HepG2 (cell line): ENCODE measurements at regions not wholly inside any gene's neighbourhood (a gene's known extent, or its start where the extent isn't known, plus 50 kb on each side); places are given as distances from the start of the nearest gene placed in this dataset.
A peak's percentile ranks its signal among the peaks of the same experiment; 100 is the strongest.

ENCODE experiments used
- ATAC-seq: fragments of 200-7000 bp; cut with Tn5 transposase; 3 replicates; pipeline ENCODE4 v1.9.1; 2020; ENCODE audit warnings: mild to moderate bottlenecking, moderate library complexity
- BruUV-seq: library from RNA; stranded (reverse); fragments of 400-500 nt; replicated peaks from 2 replicates; lab custom pipeline; 2021; lab: Mats Ljungman, UMichigan
- CTCF ChIA-PET: fragments of 300-600 bp; formaldehyde crosslinking; extraction: SDS; loops from one replicate; lab custom pipeline; 2021; ENCODE audit warnings: low total read pairs, inconsistent platforms, low intra/inter-chr PET ratio; lab: Yijun Ruan, JAX
- POLR2A ChIA-PET: fragments of 350-600 bp; sonication (Branson Sonifier 250); formaldehyde crosslinking; loops from one replicate; lab custom pipeline; 2020; ENCODE audit warnings: antibody characterized with exemption, inconsistent platforms; lab: Yijun Ruan, JAX
- DNase-seq: peaks from one replicate; pipeline ENCODE4 v3.0.0-alpha.2; 2015; ENCODE audit warnings: low spot score
- FAIRE-seq: peaks from 3 replicates; lab custom pipeline; 2011; peaks lifted over from hg19 to GRCh38; lab: Jason Lieb, UNC
- H2AFZ ChIP-seq: one replicate; pipeline ENCODE4 v1.6.1; 2011; ENCODE audit warnings: low read length, inconsistent platforms
- H3K27ac ChIP-seq: fragments of 300-600 bp; 3 replicates; pipeline ENCODE4 v1.8.0; 2011; ENCODE audit warnings: mixed run types, mild to moderate bottlenecking, mixed read lengths, low read length, inconsistent platforms; ENCODE audit not compliant: insufficient read depth; ENCODE audit errors: extremely low read length
- H3K27me3 ChIP-seq, 2 experiments: fragments of 200-600 bp in 1 of 2; 2 replicates in 1 of 2; 3 replicates in 1 of 2; pipeline versions ENCODE4 v1.6.0 to v1.8.0; 2011; ENCODE audit warnings: low read length in 2 of 2, mild to moderate bottlenecking in 2 of 2, moderate library complexity in 2 of 2, inconsistent platforms in 1 of 2; ENCODE audit not compliant: insufficient read depth in 2 of 2, control insufficient read depth in 1 of 2
- H3K36me3 ChIP-seq, 2 experiments: fragments of 200-600 bp in 1 of 2; replicated peaks in 1 of 2; 2 replicates in 1 of 2; 3 replicates in 1 of 2; pipeline versions ENCODE4 v1.5.1 to v1.8.0; 2011; ENCODE audit warnings: low read length in 2 of 2, inconsistent platforms in 1 of 2; ENCODE audit not compliant: insufficient read depth in 2 of 2, control insufficient read depth in 1 of 2
- H3K4me1 ChIP-seq: 2 replicates; pipeline ENCODE4 v1.5.1; 2012; ENCODE audit warnings: low read length, inconsistent platforms; ENCODE audit not compliant: insufficient read depth
- H3K4me2 ChIP-seq: 2 replicates; pipeline ENCODE4 v1.6.0; 2011; ENCODE audit warnings: low read depth, low read length, inconsistent platforms
- H3K4me3 ChIP-seq, 3 experiments: fragments of 200-600 bp in 1 of 3; sonication (generic), shearing (Covaris generic) in 1 of 3; replicated peaks in 1 of 3; 2 replicates each; pipeline ENCODE4 v1.5.1; 2011 to 2016; ENCODE audit warnings: low read length in 3 of 3, inconsistent platforms in 2 of 3, low read depth in 2 of 3, mild to moderate bottlenecking in 2 of 3, control low read depth in 1 of 3, mixed read lengths in 1 of 3; ENCODE audit not compliant: insufficient read depth in 1 of 3
- H3K79me2 ChIP-seq: one replicate; pipeline ENCODE4 v1.6.1; 2011; ENCODE audit warnings: low read length, inconsistent platforms; ENCODE audit not compliant: insufficient read depth
- H3K9ac ChIP-seq: 2 replicates; pipeline ENCODE4 v1.6.0; 2011; ENCODE audit warnings: mild to moderate bottlenecking, low read depth, low read length, inconsistent platforms; ENCODE audit not compliant: insufficient read depth
- H3K9me3 ChIP-seq: 2 replicates; pipeline ENCODE4 v1.5.1; 2012; ENCODE audit warnings: mild to moderate bottlenecking, low read length
- H4K20me1 ChIP-seq: 2 replicates; pipeline ENCODE4 v1.6.0; 2011; ENCODE audit warnings: inconsistent platforms, mild to moderate bottlenecking, low read length, moderate library complexity; ENCODE audit not compliant: insufficient read depth
- CEBPB ChIP-seq: IDR thresholded peaks from 2 replicates; pipeline ENCODE4 v1.6.1; 2011; ENCODE audit warnings: low read depth, low read length, improper control_type of control experiment, borderline replicate concordance
- GABPA ChIP-seq, 2 experiments: IDR thresholded peaks; 2 replicates each; pipeline ENCODE4 v1.6.1; 2011 to 2016; ENCODE audit warnings: low read depth in 2 of 2, low read length in 1 of 2, missing biosample characterization in 1 of 2, missing genetic modification characterization in 1 of 2
- GTF3A ChIP-seq: sonication (generic); formaldehyde crosslinking; conservative IDR thresholded peaks from 2 replicates; pipeline ENCODE4 v1.4.0; 2020; ENCODE audit warnings: mild to moderate bottlenecking, missing genetic modification reagents
- POGZ ChIP-seq: sonication (generic); formaldehyde crosslinking; IDR thresholded peaks from 2 replicates; pipeline ENCODE4 v1.4.0; 2020; ENCODE audit warnings: mild to moderate bottlenecking, missing genetic modification reagents
- ZKSCAN8 ChIP-seq: IDR thresholded peaks from 2 replicates; pipeline ENCODE4 v1.6.1; 2016; ENCODE audit warnings: borderline replicate concordance, missing genetic modification reagents, missing compliant biosample characterization
- WGBS: methylation state at CpG from one replicate; pipeline ENCODE4 v1.1.6; 2017; ENCODE audit warnings: low lambda C conversion rate; 5-methylcytosine and 5-hydroxymethylcytosine counted together
- in situ Hi-C: cut with HindIII; loops from 2 replicates; pipeline ENCODE4 v1.10.0; 2017; ENCODE audit warnings: low pct_unique_long_range_greater_than_20kb; ENCODE audit not compliant: extremely low pct_ligation_motif_present
- intact Hi-C: fragments of 100-400 bp; cut with micrococcal nuclease; formaldehyde crosslinking; loops from one replicate; pipeline ENCODE4 v1.10.0; 2022; ENCODE audit not compliant: unreplicated experiment
- TF ChIP-seq, protein P1 (sequence below): sonication (generic); formaldehyde crosslinking; conservative IDR thresholded peaks from 2 replicates; pipeline ENCODE4 v1.4.0; 2020; ENCODE audit warnings: missing genetic modification reagents
- TF ChIP-seq, protein P2 (sequence below): sonication (generic); formaldehyde crosslinking; IDR thresholded peaks from 2 replicates; pipeline ENCODE4 v1.4.0; 2020; ENCODE audit warnings: missing genetic modification reagents

DNA sequence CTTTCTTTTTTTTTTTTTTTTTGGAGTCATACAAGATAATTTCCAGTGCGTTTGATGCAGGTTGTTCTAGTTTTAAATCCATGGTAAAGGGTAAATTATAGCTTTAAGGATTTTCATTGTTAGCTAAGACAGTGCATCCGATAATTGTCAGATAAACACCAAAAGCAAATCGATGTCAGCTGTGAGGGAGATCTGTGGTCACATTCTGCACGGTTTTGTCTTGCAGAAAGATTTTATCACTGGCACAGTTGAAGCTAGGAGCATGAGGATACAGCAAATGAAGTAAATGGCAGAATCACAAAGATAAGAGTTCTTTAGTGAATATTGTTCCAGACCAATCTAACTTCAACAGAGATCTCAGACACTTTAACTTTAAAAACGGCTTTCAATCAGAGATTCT is 648.8 kb upstream of the COBL start:
- DNase-seq, result no peak
- 2% methylated on average over 5 of the region's 5 CpGs for WGBS
- TF ChIP-seq GTF3A (CRISPR knock-in tag), result no peak
- TF ChIP-seq, protein P1, sequence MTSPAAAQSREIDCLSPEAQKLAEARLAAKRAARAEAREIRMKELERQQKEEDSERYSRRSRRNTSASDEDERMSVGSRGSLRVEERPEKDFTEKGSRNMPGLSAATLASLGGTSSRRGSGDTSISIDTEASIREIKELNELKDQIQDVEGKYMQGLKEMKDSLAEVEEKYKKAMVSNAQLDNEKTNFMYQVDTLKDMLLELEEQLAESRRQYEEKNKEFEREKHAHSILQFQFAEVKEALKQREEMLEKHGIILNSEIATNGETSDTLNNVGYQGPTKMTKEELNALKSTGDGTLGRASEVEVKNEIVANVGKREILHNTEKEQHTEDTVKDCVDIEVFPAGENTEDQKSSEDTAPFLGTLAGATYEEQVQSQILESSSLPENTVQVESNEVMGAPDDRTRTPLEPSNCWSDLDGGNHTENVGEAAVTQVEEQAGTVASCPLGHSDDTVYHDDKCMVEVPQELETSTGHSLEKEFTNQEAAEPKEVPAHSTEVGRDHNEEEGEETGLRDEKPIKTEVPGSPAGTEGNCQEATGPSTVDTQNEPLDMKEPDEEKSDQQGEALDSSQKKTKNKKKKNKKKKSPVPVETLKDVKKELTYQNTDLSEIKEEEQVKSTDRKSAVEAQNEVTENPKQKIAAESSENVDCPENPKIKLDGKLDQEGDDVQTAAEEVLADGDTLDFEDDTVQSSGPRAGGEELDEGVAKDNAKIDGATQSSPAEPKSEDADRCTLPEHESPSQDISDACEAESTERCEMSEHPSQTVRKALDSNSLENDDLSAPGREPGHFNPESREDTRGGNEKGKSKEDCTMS, result no peak
- CTCF ChIA-PET, result no interaction called here
- no peak for ATAC-seq
- H3K27ac ChIP-seq, result no peak overlapping the region
- H3K27me3 ChIP-seq, result no peaks in the 10 kb centered on the region
- H4K20me1 ChIP-seq, result no peaks in the 10 kb centered on the region
- no peaks in the 10 kb centered on the region for H3K79me2 ChIP-seq
- H2AFZ ChIP-seq, result no peak overlapping the region
- H3K9me3 ChIP-seq, result no peaks in the 10 kb centered on the region; the same call in 1 of the 2 replicates
- in situ Hi-C loops (no loop called here), intact Hi-C loops (no loop called here)
- no peaks in the 10 kb centered on the region for H3K4me1 ChIP-seq
- no TSS peak for BruUV-seq
- no peak overlapping the region for H3K4me2 ChIP-seq
- H3K9ac ChIP-seq, result no peak overlapping the region
- no peak for FAIRE-seq
- POLR2A ChIA-PET, result no interaction called here
- no peaks in the 10 kb centered on the region for H3K36me3 ChIP-seq
- H3K4me3 ChIP-seq, result no peak overlapping the region

GRCh38 chr7:51961804-51962203 is 645.2 kb upstream of the COBL start:
- Histone ChIP-seq H3K9ac (no peak overlapping the region), H3K9me3 (no peaks in the 10 kb centered on the region), H3K4me3 (no peak overlapping the region), H3K36me3 (no peaks in the 10 kb centered on the region), H4K20me1 (no peaks in the 10 kb centered on the region), H3K27ac (no peak overlapping the region), H3K4me1 (no peaks in the 10 kb centered on the region), H3K79me2 (no peaks in the 10 kb centered on the region), H3K27me3 (no peaks in the 10 kb centered on the region), H2AFZ (no peak overlapping the region), H3K4me2 (no peak overlapping the region)
- intact Hi-C loops (no loop called here), in situ Hi-C loops (no loop called here)
- BruUV-seq, result no TSS peak
- TF ChIP-seq GABPA (IDR thresholded peaks at IDR 0.05; ENCODE audit: low read depth, low read length) (no peak), GABPA (CRISPR knock-in tag; IDR thresholded peaks at IDR 0.05; ENCODE audit: low read depth) (no peak), POGZ (CRISPR knock-in tag) (no peak), CEBPB (peak; percentile 47; the same call in 1 of the 2 replicates), ZKSCAN8 (CRISPR knock-in tag) (no peak)
- TF ChIP-seq, protein P2, sequence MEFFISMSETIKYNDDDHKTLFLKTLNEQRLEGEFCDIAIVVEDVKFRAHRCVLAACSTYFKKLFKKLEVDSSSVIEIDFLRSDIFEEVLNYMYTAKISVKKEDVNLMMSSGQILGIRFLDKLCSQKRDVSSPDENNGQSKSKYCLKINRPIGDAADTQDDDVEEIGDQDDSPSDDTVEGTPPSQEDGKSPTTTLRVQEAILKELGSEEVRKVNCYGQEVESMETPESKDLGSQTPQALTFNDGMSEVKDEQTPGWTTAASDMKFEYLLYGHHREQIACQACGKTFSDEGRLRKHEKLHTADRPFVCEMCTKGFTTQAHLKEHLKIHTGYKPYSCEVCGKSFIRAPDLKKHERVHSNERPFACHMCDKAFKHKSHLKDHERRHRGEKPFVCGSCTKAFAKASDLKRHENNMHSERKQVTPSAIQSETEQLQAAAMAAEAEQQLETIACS (CRISPR knock-in tag), result no peak
- no peak for DNase-seq
- POLR2A ChIA-PET, result no interaction called here
- ATAC-seq, result no peak
- 5% methylated on average over 2 of the region's 2 CpGs for WGBS
- CTCF ChIA-PET, result no interaction called here
- FAIRE-seq, result no peak
